ENCODE measurements at regions not wholly inside any gene's neighbourhood (a gene's known extent, or its start where the extent isn't known, plus 50 kb on each side); places are given as distances from the start of the nearest gene placed in this dataset.

- TF ChIP-seq CTCF (conservative IDR thresholded peaks at IDR 0.05; ENCODE audit: low read length) = no peak
- TF ChIP-seq EZH2phosphoT487 (IDR thresholded peaks at IDR 0.05; ENCODE audit: borderline replicate concordance) = no peak
These were observed 571.1 kb upstream of the ARGLU1 start for GRCh38 chr13:107139006-107139405.
